ENCODE measurements at regions not wholly inside any gene's neighbourhood (a gene's known extent, or its start where the extent isn't known, plus 50 kb on each side); places are given as distances from the start of the nearest gene placed in this dataset.

DNA sequence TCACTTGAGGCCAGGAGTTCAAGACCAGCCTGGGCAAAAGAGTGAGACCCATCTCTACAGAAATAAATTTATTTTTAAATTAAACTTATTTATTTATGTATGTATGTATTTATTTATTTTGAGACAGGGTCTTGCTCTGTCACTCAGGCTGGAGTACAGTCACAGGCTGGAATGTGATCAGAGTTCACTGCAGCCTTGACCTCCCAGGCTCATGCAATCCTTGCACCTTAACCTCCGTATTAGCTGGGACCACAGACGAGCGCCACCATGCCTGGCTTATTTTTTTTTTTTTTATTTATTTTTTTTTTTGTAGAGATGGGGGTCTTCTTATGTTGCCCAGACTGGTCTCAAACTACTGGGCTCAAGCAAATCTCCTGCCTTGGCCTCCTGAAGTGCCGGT, 135.2 kb upstream of the HES1 start:
- H2AFZ ChIP-seq = no peak overlapping the region
- H3K4me1 ChIP-seq = peaks cover 7% of the 10 kb centered on the region
- no peak overlapping the region for H3K27ac ChIP-seq
- no peak overlapping the region for H3K4me3 ChIP-seq (ENCODE audit: low read depth, low read length)
- no peak for TF ChIP-seq CTCF (IDR thresholded peaks at IDR 0.05)
- no peaks in the 10 kb centered on the region for H3K9me3 ChIP-seq (ENCODE audit: control insufficient read depth, low read length)
- H3K79me2 ChIP-seq = no peaks in the 10 kb centered on the region
- no peaks in the 10 kb centered on the region for H3K36me3 ChIP-seq (ENCODE audit: control insufficient read depth, insufficient read depth, low read length)
- H3K9ac ChIP-seq = no peak overlapping the region
- no peaks in the 10 kb centered on the region for H3K27me3 ChIP-seq (ENCODE audit: control insufficient read depth, insufficient read depth, low read length)
- H3K4me2 ChIP-seq (ENCODE audit: low read length) = no peak overlapping the region

- TF ChIP-seq CTCF (IDR thresholded peaks at IDR 0.05) = no peak
- no peak overlapping the region for H3K4me2 ChIP-seq (ENCODE audit: low read length)
- no peak overlapping the region for H3K9ac ChIP-seq
- H3K27me3 ChIP-seq (ENCODE audit: control insufficient read depth, insufficient read depth, low read length) = no peaks in the 10 kb centered on the region
- no peaks in the 10 kb centered on the region for H3K36me3 ChIP-seq (ENCODE audit: control insufficient read depth, insufficient read depth, low read length)
- no peaks in the 10 kb centered on the region for H3K9me3 ChIP-seq (ENCODE audit: control insufficient read depth, low read length)
- no peaks in the 10 kb centered on the region for H3K79me2 ChIP-seq
- H2AFZ ChIP-seq = no peak overlapping the region
- H3K4me1 ChIP-seq = peaks cover 7% of the 10 kb centered on the region
- no peak overlapping the region for H3K4me3 ChIP-seq (ENCODE audit: low read depth, low read length)
- no peak overlapping the region for H3K27ac ChIP-seq
Measured at GRCh38 chr3:194001728-194002459, 134.1 kb upstream of the HES1 start.

- no peak for TF ChIP-seq CTCF (IDR thresholded peaks at IDR 0.05)
- peak overlapping the region; percentile 82 for H2AFZ ChIP-seq
- no peaks in the 10 kb centered on the region for H3K36me3 ChIP-seq (ENCODE audit: control insufficient read depth, insufficient read depth, low read length)
- no peaks in the 10 kb centered on the region for H3K27me3 ChIP-seq (ENCODE audit: control insufficient read depth, insufficient read depth, low read length)
- no peak overlapping the region for H3K9ac ChIP-seq
- no peaks in the 10 kb centered on the region for H3K79me2 ChIP-seq
- peaks cover 7% of the 10 kb centered on the region for H3K4me1 ChIP-seq
- peak overlapping the region; percentile 48 for H3K4me2 ChIP-seq (ENCODE audit: low read length)
- peak overlapping the region; percentile 63 for H3K27ac ChIP-seq
- no peak overlapping the region for H3K4me3 ChIP-seq (ENCODE audit: low read depth, low read length)
- H3K9me3 ChIP-seq (ENCODE audit: control insufficient read depth, low read length) = no peaks in the 10 kb centered on the region
Measured at GRCh38 chr3:194003114-194004057, 132.6 kb upstream of the HES1 start.

- no peaks in the 10 kb centered on the region for H3K27me3 ChIP-seq (ENCODE audit: control insufficient read depth, insufficient read depth, low read length)
Measured at GRCh38 chr3:194005930-194006501, 129.9 kb upstream of the HES1 start.

More at GRCh38 chr3:194005930-194006501, 129.9 kb upstream of the HES1 start:
- no peak overlapping the region for H3K4me3 ChIP-seq (ENCODE audit: low read depth, low read length)
- no peaks in the 10 kb centered on the region for H3K9me3 ChIP-seq (ENCODE audit: control insufficient read depth, low read length)
- H3K4me2 ChIP-seq (ENCODE audit: low read length) = no peak overlapping the region
- no peaks in the 10 kb centered on the region for H3K36me3 ChIP-seq (ENCODE audit: control insufficient read depth, insufficient read depth, low read length)
- no peaks in the 10 kb centered on the region for H3K79me2 ChIP-seq
- H3K9ac ChIP-seq = no peak overlapping the region
- no peak for TF ChIP-seq CTCF (IDR thresholded peaks at IDR 0.05)
- H2AFZ ChIP-seq = no peak overlapping the region
- H3K27ac ChIP-seq = no peak overlapping the region
- H3K4me1 ChIP-seq = peaks cover 7% of the 10 kb centered on the region
